ENCODE measurements at regions not wholly inside any gene's neighbourhood (a gene's known extent, or its start where the extent isn't known, plus 50 kb on each side); places are given as distances from the start of the nearest gene placed in this dataset.

DNA sequence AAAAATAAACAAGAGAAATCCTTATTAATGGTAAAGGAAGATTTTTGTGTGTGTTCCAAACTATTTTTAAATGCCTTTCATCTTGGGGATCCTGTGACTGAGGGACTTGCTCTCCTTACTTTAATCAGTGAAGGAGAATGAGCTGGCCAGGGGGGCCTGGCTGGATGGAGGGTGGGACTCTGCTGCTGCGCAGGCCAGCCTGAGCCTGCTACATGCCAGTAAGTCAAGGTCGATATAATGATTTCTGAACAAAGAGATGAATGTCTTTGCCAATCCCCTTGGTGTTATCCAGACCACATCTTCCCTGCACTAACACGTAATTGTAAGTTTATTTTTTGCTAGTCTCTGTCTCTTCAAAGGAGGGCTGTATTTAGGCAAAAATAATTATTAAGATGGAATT is 1679.2 kb upstream of the TENM3 start:
- no peaks in the 10 kb centered on the region for H3K4me1 ChIP-seq (ENCODE audit: control insufficient read depth, insufficient read depth, low read length)
- H3K36me3 ChIP-seq (ENCODE audit: control insufficient read depth, insufficient read depth, low read length), result no peaks in the 10 kb centered on the region
- H3K4me3 ChIP-seq (ENCODE audit: low read length), result no peak overlapping the region
- H3K9ac ChIP-seq (ENCODE audit: low read length), result no peak overlapping the region
- H3K27me3 ChIP-seq (ENCODE audit: control insufficient read depth, insufficient read depth, low read length), result no peaks in the 10 kb centered on the region
- H3K27ac ChIP-seq (ENCODE audit: low read depth, low read length), result no peak overlapping the region

GRCh38 chr4:180564448-180564847 is 1678.8 kb upstream of the TENM3 start:
- H3K9ac ChIP-seq (ENCODE audit: low read length), result no peak overlapping the region
- H3K4me1 ChIP-seq (ENCODE audit: control insufficient read depth, insufficient read depth, low read length), result no peaks in the 10 kb centered on the region
- H3K27me3 ChIP-seq (ENCODE audit: control insufficient read depth, insufficient read depth, low read length), result no peaks in the 10 kb centered on the region
- no peaks in the 10 kb centered on the region for H3K36me3 ChIP-seq (ENCODE audit: control insufficient read depth, insufficient read depth, low read length)
- H3K27ac ChIP-seq (ENCODE audit: low read depth, low read length), result no peak overlapping the region
- H3K4me3 ChIP-seq (ENCODE audit: low read length), result no peak overlapping the region

GRCh38 chr4:180565856-180566431 is 1677.3 kb upstream of the TENM3 start:
- Histone ChIP-seq H3K27ac (ENCODE audit: low read depth, low read length) (no peak overlapping the region), H3K9ac (ENCODE audit: low read length) (no peak overlapping the region), H3K36me3 (ENCODE audit: control insufficient read depth, insufficient read depth, low read length) (no peaks in the 10 kb centered on the region)

DNA sequence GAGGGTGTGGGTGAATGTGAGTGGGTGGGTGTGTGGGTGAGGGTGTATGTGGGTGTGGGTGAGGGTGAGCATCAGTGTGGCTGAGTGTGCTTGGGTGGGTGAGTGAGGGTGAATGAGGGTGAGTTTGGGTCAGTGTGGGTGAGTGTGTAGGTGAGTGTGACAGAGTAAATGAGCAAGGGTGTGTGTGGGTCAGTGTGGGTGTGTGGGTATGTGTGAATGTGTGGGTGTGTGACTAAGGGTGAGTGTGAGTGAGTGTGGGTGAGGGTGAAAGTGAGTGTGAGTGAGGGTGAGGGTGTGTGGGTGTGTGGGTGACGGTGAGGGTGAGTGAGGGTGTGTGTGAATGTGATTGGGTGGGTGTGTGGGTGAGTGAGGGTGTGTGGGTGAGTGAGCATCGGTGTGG is 1676.7 kb upstream of the TENM3 start:
- Histone ChIP-seq H3K4me3 (ENCODE audit: low read length) (no peak overlapping the region), H3K27ac (ENCODE audit: low read depth, low read length) (no peak overlapping the region), H3K9ac (ENCODE audit: low read length) (no peak overlapping the region), H3K4me1 (ENCODE audit: control insufficient read depth, insufficient read depth, low read length) (no peaks in the 10 kb centered on the region), H3K27me3 (ENCODE audit: control insufficient read depth, insufficient read depth, low read length) (no peaks in the 10 kb centered on the region), H3K36me3 (ENCODE audit: control insufficient read depth, insufficient read depth, low read length) (no peaks in the 10 kb centered on the region)

More at GRCh38 chr4:180565856-180566431, 1677.3 kb upstream of the TENM3 start:
- no peaks in the 10 kb centered on the region for H3K4me1 ChIP-seq (ENCODE audit: control insufficient read depth, insufficient read depth, low read length)
- no peak overlapping the region for H3K4me3 ChIP-seq (ENCODE audit: low read length)
- no peaks in the 10 kb centered on the region for H3K27me3 ChIP-seq (ENCODE audit: control insufficient read depth, insufficient read depth, low read length)

- Histone ChIP-seq H3K27me3 (ENCODE audit: control insufficient read depth, insufficient read depth, low read length) (no peaks in the 10 kb centered on the region), H3K36me3 (ENCODE audit: control insufficient read depth, insufficient read depth, low read length) (no peaks in the 10 kb centered on the region), H3K9ac (ENCODE audit: low read length) (no peak overlapping the region), H3K4me3 (ENCODE audit: low read length) (no peak overlapping the region), H3K27ac (ENCODE audit: low read depth, low read length) (no peak overlapping the region), H3K4me1 (ENCODE audit: control insufficient read depth, insufficient read depth, low read length) (no peaks in the 10 kb centered on the region)
Observed at GRCh38 chr4:180567080-180567479, 1676.1 kb upstream of the TENM3 start.

- Histone ChIP-seq H3K4me3 (ENCODE audit: low read length) (no peak overlapping the region), H3K4me1 (ENCODE audit: control insufficient read depth, insufficient read depth, low read length) (no peaks in the 10 kb centered on the region), H3K27ac (ENCODE audit: low read depth, low read length) (no peak overlapping the region), H3K9ac (ENCODE audit: low read length) (no peak overlapping the region), H3K36me3 (ENCODE audit: control insufficient read depth, insufficient read depth, low read length) (no peaks in the 10 kb centered on the region), H3K27me3 (ENCODE audit: control insufficient read depth, insufficient read depth, low read length) (no peaks in the 10 kb centered on the region)
Observed at GRCh38 chr4:180571516-180572055, 1671.6 kb upstream of the TENM3 start.

GRCh38 chr4:180578175-180578574 is 1665.0 kb upstream of the TENM3 start:
- no peak overlapping the region for H3K9ac ChIP-seq (ENCODE audit: low read length)
- H3K27ac ChIP-seq (ENCODE audit: low read depth, low read length), result no peak overlapping the region
- no peaks in the 10 kb centered on the region for H3K4me1 ChIP-seq (ENCODE audit: control insufficient read depth, insufficient read depth, low read length)
- H3K4me3 ChIP-seq (ENCODE audit: low read length), result no peak overlapping the region
- H3K27me3 ChIP-seq (ENCODE audit: control insufficient read depth, insufficient read depth, low read length), result no peaks in the 10 kb centered on the region
- no peaks in the 10 kb centered on the region for H3K36me3 ChIP-seq (ENCODE audit: control insufficient read depth, insufficient read depth, low read length)

DNA sequence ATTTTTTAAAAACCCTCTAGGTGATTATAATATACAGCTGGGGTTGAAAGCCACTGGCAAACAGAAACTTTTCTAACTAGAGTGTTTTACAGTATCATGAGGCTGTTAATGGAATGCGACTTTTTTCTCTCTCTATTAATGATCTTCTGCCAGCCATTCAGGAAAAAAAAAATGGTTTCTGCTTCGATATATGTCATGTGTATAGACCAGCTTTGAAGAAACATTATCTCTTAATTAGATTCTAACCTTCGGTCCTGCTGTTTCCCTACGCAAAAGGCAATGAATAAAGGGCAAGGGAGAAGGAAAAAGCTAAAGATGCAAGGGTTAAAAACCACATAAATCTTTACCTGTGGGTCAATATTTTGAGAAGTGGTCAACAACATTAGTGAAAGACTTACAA is 1662.1 kb upstream of the TENM3 start:
- no peaks in the 10 kb centered on the region for H3K27me3 ChIP-seq (ENCODE audit: control insufficient read depth, insufficient read depth, low read length)
- H3K9ac ChIP-seq (ENCODE audit: low read length), result no peak overlapping the region
- H3K27ac ChIP-seq (ENCODE audit: low read depth, low read length), result no peak overlapping the region
- H3K4me3 ChIP-seq (ENCODE audit: low read length), result no peak overlapping the region
- H3K4me1 ChIP-seq (ENCODE audit: control insufficient read depth, insufficient read depth, low read length), result no peaks in the 10 kb centered on the region
- no peaks in the 10 kb centered on the region for H3K36me3 ChIP-seq (ENCODE audit: control insufficient read depth, insufficient read depth, low read length)

DNA sequence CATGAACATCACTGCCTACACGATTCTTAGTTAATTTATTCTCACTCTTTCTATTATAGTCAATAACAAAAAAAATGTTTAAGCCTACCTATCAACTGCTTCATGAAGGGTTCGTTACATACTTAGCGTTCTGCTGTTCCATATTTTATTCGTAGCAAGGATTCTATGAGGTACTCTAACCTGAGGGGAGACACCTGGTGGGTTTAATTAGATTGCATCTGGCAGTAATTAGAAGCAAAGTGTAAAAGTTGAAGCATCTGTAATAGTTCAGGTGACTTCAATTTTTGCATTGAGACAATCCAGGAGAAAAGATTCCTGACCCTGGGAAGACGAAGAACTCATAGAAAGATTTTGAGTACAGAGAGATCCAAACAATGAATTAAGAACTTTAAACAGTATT is 1655.8 kb upstream of the TENM3 start:
- no peaks in the 10 kb centered on the region for H3K27me3 ChIP-seq (ENCODE audit: control insufficient read depth, insufficient read depth, low read length)
- no peaks in the 10 kb centered on the region for H3K4me1 ChIP-seq (ENCODE audit: control insufficient read depth, insufficient read depth, low read length)
- H3K9ac ChIP-seq (ENCODE audit: low read length), result no peak overlapping the region
- H3K4me3 ChIP-seq (ENCODE audit: low read length), result no peak overlapping the region
- H3K36me3 ChIP-seq (ENCODE audit: control insufficient read depth, insufficient read depth, low read length), result no peaks in the 10 kb centered on the region
- H3K27ac ChIP-seq (ENCODE audit: low read depth, low read length), result no peak overlapping the region

- H3K36me3 ChIP-seq (ENCODE audit: control insufficient read depth, insufficient read depth, low read length), result no peaks in the 10 kb centered on the region
- H3K4me3 ChIP-seq (ENCODE audit: low read length), result no peak overlapping the region
- no peaks in the 10 kb centered on the region for H3K27me3 ChIP-seq (ENCODE audit: control insufficient read depth, insufficient read depth, low read length)
- no peak overlapping the region for H3K27ac ChIP-seq (ENCODE audit: low read depth, low read length)
- no peaks in the 10 kb centered on the region for H3K4me1 ChIP-seq (ENCODE audit: control insufficient read depth, insufficient read depth, low read length)
- H3K9ac ChIP-seq (ENCODE audit: low read length), result no peak overlapping the region
Observed at GRCh38 chr4:180589575-180589974, 1653.6 kb upstream of the TENM3 start.

GRCh38 chr4:180596888-180597483 is 1646.2 kb upstream of the TENM3 start:
- no peak overlapping the region for H3K9ac ChIP-seq (ENCODE audit: low read length)
- no peaks in the 10 kb centered on the region for H3K4me1 ChIP-seq (ENCODE audit: control insufficient read depth, insufficient read depth, low read length)
- H3K36me3 ChIP-seq (ENCODE audit: control insufficient read depth, insufficient read depth, low read length), result no peaks in the 10 kb centered on the region
- H3K27me3 ChIP-seq (ENCODE audit: control insufficient read depth, insufficient read depth, low read length), result no peaks in the 10 kb centered on the region
- H3K27ac ChIP-seq (ENCODE audit: low read depth, low read length), result no peak overlapping the region
- no peak overlapping the region for H3K4me3 ChIP-seq (ENCODE audit: low read length)

- no peak overlapping the region for H3K4me3 ChIP-seq (ENCODE audit: low read length)
- H3K4me1 ChIP-seq (ENCODE audit: control insufficient read depth, insufficient read depth, low read length), result no peaks in the 10 kb centered on the region
- H3K27me3 ChIP-seq (ENCODE audit: control insufficient read depth, insufficient read depth, low read length), result no peaks in the 10 kb centered on the region
- no peaks in the 10 kb centered on the region for H3K36me3 ChIP-seq (ENCODE audit: control insufficient read depth, insufficient read depth, low read length)
- H3K27ac ChIP-seq (ENCODE audit: low read depth, low read length), result no peak overlapping the region
- no peak overlapping the region for H3K9ac ChIP-seq (ENCODE audit: low read length)
Observed at GRCh38 chr4:180598281-180598680, 1644.9 kb upstream of the TENM3 start.

- Histone ChIP-seq H3K4me3 (ENCODE audit: low read length) (no peak overlapping the region), H3K27me3 (ENCODE audit: control insufficient read depth, insufficient read depth, low read length) (no peaks in the 10 kb centered on the region), H3K36me3 (ENCODE audit: control insufficient read depth, insufficient read depth, low read length) (no peaks in the 10 kb centered on the region), H3K27ac (ENCODE audit: low read depth, low read length) (no peak overlapping the region), H3K9ac (ENCODE audit: low read length) (no peak overlapping the region), H3K4me1 (ENCODE audit: control insufficient read depth, insufficient read depth, low read length) (no peaks in the 10 kb centered on the region)
Observed at GRCh38 chr4:180603791-180604190, 1639.4 kb upstream of the TENM3 start.
